HepG2 (cell line): ENCODE measurements at regions not wholly inside any gene's neighbourhood (a gene's known extent, or its start where the extent isn't known, plus 50 kb on each side); places are given as distances from the start of the nearest gene placed in this dataset.

Experiments used
- ATAC-seq: fragments of 200-7000 bp; cut with Tn5 transposase; 3 replicates; pipeline ENCODE4 v1.9.1; 2020; ENCODE audit warnings: mild to moderate bottlenecking, moderate library complexity
- BruUV-seq: library from RNA; stranded (reverse); fragments of 400-500 nt; replicated peaks from 2 replicates; lab custom pipeline; 2021; lab: Mats Ljungman, UMichigan
- CTCF ChIA-PET: fragments of 300-600 bp; formaldehyde crosslinking; extraction: SDS; loops from one replicate; lab custom pipeline; 2021; ENCODE audit warnings: low total read pairs, inconsistent platforms, low intra/inter-chr PET ratio; lab: Yijun Ruan, JAX
- POLR2A ChIA-PET: fragments of 350-600 bp; sonication (Branson Sonifier 250); formaldehyde crosslinking; loops from one replicate; lab custom pipeline; 2020; ENCODE audit warnings: antibody characterized with exemption, inconsistent platforms; lab: Yijun Ruan, JAX
- DNase-seq: peaks from one replicate; pipeline ENCODE4 v3.0.0-alpha.2; 2015; ENCODE audit warnings: low spot score
- FAIRE-seq: peaks from 3 replicates; lab custom pipeline; 2011; peaks lifted over from hg19 to GRCh38; lab: Jason Lieb, UNC
- H2AFZ ChIP-seq: one replicate; pipeline ENCODE4 v1.6.1; 2011; ENCODE audit warnings: low read length, inconsistent platforms
- H3K27ac ChIP-seq: fragments of 300-600 bp; 3 replicates; pipeline ENCODE4 v1.8.0; 2011; ENCODE audit warnings: mixed run types, mild to moderate bottlenecking, mixed read lengths, low read length, inconsistent platforms; ENCODE audit not compliant: insufficient read depth; ENCODE audit errors: extremely low read length
- H3K27me3 ChIP-seq, 2 experiments: fragments of 200-600 bp in 1 of 2; 2 replicates in 1 of 2; 3 replicates in 1 of 2; pipeline versions ENCODE4 v1.6.0 to v1.8.0; 2011; ENCODE audit warnings: low read length in 2 of 2, mild to moderate bottlenecking in 2 of 2, moderate library complexity in 2 of 2, inconsistent platforms in 1 of 2; ENCODE audit not compliant: insufficient read depth in 2 of 2, control insufficient read depth in 1 of 2
- H3K36me3 ChIP-seq, 2 experiments: fragments of 200-600 bp in 1 of 2; replicated peaks in 1 of 2; 2 replicates in 1 of 2; 3 replicates in 1 of 2; pipeline versions ENCODE4 v1.5.1 to v1.8.0; 2011; ENCODE audit warnings: low read length in 2 of 2, inconsistent platforms in 1 of 2; ENCODE audit not compliant: insufficient read depth in 2 of 2, control insufficient read depth in 1 of 2
- H3K4me1 ChIP-seq: 2 replicates; pipeline ENCODE4 v1.5.1; 2012; ENCODE audit warnings: low read length, inconsistent platforms; ENCODE audit not compliant: insufficient read depth
- H3K4me2 ChIP-seq: 2 replicates; pipeline ENCODE4 v1.6.0; 2011; ENCODE audit warnings: low read depth, low read length, inconsistent platforms
- H3K4me3 ChIP-seq, 3 experiments: fragments of 200-600 bp in 1 of 3; sonication (generic), shearing (Covaris generic) in 1 of 3; replicated peaks in 1 of 3; 2 replicates each; pipeline ENCODE4 v1.5.1; 2011 to 2016; ENCODE audit warnings: low read length in 3 of 3, inconsistent platforms in 2 of 3, low read depth in 2 of 3, mild to moderate bottlenecking in 2 of 3, control low read depth in 1 of 3, mixed read lengths in 1 of 3; ENCODE audit not compliant: insufficient read depth in 1 of 3
- H3K79me2 ChIP-seq: one replicate; pipeline ENCODE4 v1.6.1; 2011; ENCODE audit warnings: low read length, inconsistent platforms; ENCODE audit not compliant: insufficient read depth
- H3K9ac ChIP-seq: 2 replicates; pipeline ENCODE4 v1.6.0; 2011; ENCODE audit warnings: mild to moderate bottlenecking, low read depth, low read length, inconsistent platforms; ENCODE audit not compliant: insufficient read depth
- H3K9me3 ChIP-seq: 2 replicates; pipeline ENCODE4 v1.5.1; 2012; ENCODE audit warnings: mild to moderate bottlenecking, low read length
- H4K20me1 ChIP-seq: 2 replicates; pipeline ENCODE4 v1.6.0; 2011; ENCODE audit warnings: inconsistent platforms, mild to moderate bottlenecking, low read length, moderate library complexity; ENCODE audit not compliant: insufficient read depth
- ATF7 ChIP-seq, 2 experiments: fragments of 450-650 bp in 1 of 2; sonication (generic) in 1 of 2; formaldehyde crosslinking in 1 of 2; IDR thresholded peaks; 2 replicates each; pipeline versions ENCODE4 v1.4.0 to v1.6.1; 2016 to 2020; ENCODE audit warnings: antibody characterized with exemption in 1 of 2, mild to moderate bottlenecking in 1 of 2, missing genetic modification reagents in 1 of 2
- CBX5 ChIP-seq: sonication (generic); formaldehyde crosslinking; IDR thresholded peaks from 2 replicates; pipeline ENCODE4 v1.4.0; 2020; ENCODE audit warnings: missing genetic modification reagents, borderline replicate concordance
- CEBPB ChIP-seq: IDR thresholded peaks from 2 replicates; pipeline ENCODE4 v1.6.1; 2011; ENCODE audit warnings: low read depth, low read length, improper control_type of control experiment, borderline replicate concordance
- ELF1 ChIP-seq: sonication (generic); formaldehyde crosslinking; IDR thresholded peaks from 2 replicates; pipeline ENCODE4 v1.4.0; 2020; ENCODE audit warnings: missing genetic modification reagents
- MAFG ChIP-seq: sonication (generic); formaldehyde crosslinking; IDR thresholded peaks from 2 replicates; pipeline ENCODE4 v1.5.1; 2020; ENCODE audit warnings: mild to moderate bottlenecking, missing genetic modification reagents
- MAFK ChIP-seq, 2 experiments: IDR thresholded peaks in 1 of 2; conservative IDR thresholded peaks in 1 of 2; 2 replicates each; pipeline ENCODE4 v1.6.1; 2011; ENCODE audit warnings: improper control_type of control experiment in 2 of 2, low read length in 2 of 2
- NRL ChIP-seq: sonication (generic); formaldehyde crosslinking; IDR thresholded peaks from 2 replicates; pipeline ENCODE4 v1.5.0; 2020; ENCODE audit warnings: missing genetic modification reagents, mild to moderate bottlenecking, moderate library complexity, borderline replicate concordance
- SIN3A ChIP-seq: IDR thresholded peaks from 2 replicates; pipeline ENCODE4 v1.6.1; 2011; ENCODE audit warnings: low read depth, mild to moderate bottlenecking, control low read depth, low read length, borderline replicate concordance
- SOX13 ChIP-seq, 3 experiments: fragments of 450-650 bp in 1 of 3; sonication (generic) in 1 of 3; formaldehyde crosslinking in 1 of 3; IDR thresholded peaks in 2 of 3; conservative IDR thresholded peaks in 1 of 3; 2 replicates each; pipeline versions ENCODE4 v1.5.0 to v1.6.1; 2016 to 2020; ENCODE audit warnings: antibody characterized with exemption in 1 of 3, mild to moderate bottlenecking in 1 of 3, missing compliant biosample characterization in 1 of 3, missing genetic modification reagents in 1 of 3, moderate library complexity in 1 of 3
- SRF ChIP-seq: IDR thresholded peaks from 2 replicates; pipeline ENCODE4 v1.6.1; 2011; ENCODE audit warnings: mild to moderate bottlenecking, low read depth, low read length, moderate library complexity
- TCF12 ChIP-seq, 2 experiments: fragments of 450-650 bp in 1 of 2; sonication (generic) in 1 of 2; formaldehyde crosslinking in 1 of 2; IDR thresholded peaks; 2 replicates each; pipeline versions ENCODE4 v1.6.1 to v1.8.0; 2017 to 2022; ENCODE audit warnings: antibody characterized with exemption in 1 of 2, mild to moderate bottlenecking in 1 of 2, missing genetic modification reagents in 1 of 2, moderate library complexity in 1 of 2
- ZNF660 ChIP-seq: sonication (generic); formaldehyde crosslinking; IDR thresholded peaks from 2 replicates; pipeline ENCODE4 v1.5.1; 2020; ENCODE audit warnings: mild to moderate bottlenecking, low read depth, missing genetic modification reagents, borderline replicate concordance
- ZNF773 ChIP-seq: sonication (generic); formaldehyde crosslinking; IDR thresholded peaks from 2 replicates; pipeline ENCODE4 v1.4.0; 2020; ENCODE audit warnings: missing genetic modification reagents, borderline replicate concordance
- WGBS: methylation state at CpG from one replicate; pipeline ENCODE4 v1.1.6; 2017; ENCODE audit warnings: low lambda C conversion rate; 5-methylcytosine and 5-hydroxymethylcytosine counted together
- in situ Hi-C: cut with HindIII; loops from 2 replicates; pipeline ENCODE4 v1.10.0; 2017; ENCODE audit warnings: low pct_unique_long_range_greater_than_20kb; ENCODE audit not compliant: extremely low pct_ligation_motif_present
- intact Hi-C: fragments of 100-400 bp; cut with micrococcal nuclease; formaldehyde crosslinking; loops from one replicate; pipeline ENCODE4 v1.10.0; 2022; ENCODE audit not compliant: unreplicated experiment
- TF ChIP-seq, protein P1 (sequence below): fragments of 450-650 bp; IDR thresholded peaks from 2 replicates; pipeline ENCODE4 v1.6.1; 2017

DNA sequence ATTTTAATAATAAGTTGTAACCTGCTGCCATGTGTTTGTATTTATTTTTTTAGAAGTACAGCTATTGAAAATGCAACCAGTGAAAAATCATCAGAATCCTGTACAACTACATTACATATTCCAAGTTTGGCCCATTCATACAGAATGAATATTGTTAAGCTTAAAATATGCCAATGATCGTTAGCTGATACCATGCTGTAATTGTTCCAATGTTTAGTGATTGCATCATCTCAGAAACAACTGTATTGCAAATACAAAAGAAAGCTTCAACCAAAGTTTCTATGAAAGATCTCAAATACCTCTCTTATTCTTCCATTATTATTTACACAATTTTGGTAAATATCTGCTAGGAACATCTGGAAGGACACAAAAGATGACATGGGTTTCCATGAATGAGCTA is 51.6 kb upstream of the ALCAM start:
- in situ Hi-C loops = no loop called here
- ChIA-PET CTCF (no interaction called here), POLR2A (no interaction called here)
- no peaks in the 10 kb centered on the region for H3K9me3 ChIP-seq
- intact Hi-C loops = no loop called here
- H3K4me3 ChIP-seq = no peak overlapping the region
- BruUV-seq = no TSS peak
- DNase-seq (no peak), ATAC-seq (no peak), FAIRE-seq (no peak)
- TF ChIP-seq NRL (CRISPR knock-in tag) (no peak), TCF12 (IDR thresholded peaks at IDR 0.05) (no peak), TCF12 (CRISPR knock-in tag; IDR thresholded peaks at IDR 0.05) (no peak), SOX13 (IDR thresholded peaks at IDR 0.05) (no peak), SOX13 (CRISPR knock-in tag; conservative IDR thresholded peaks at IDR 0.05 in 1 of 2, IDR thresholded peaks at IDR 0.05 in 1 of 2) (no peak), ATF7 (IDR thresholded peaks at IDR 0.05) (peak; percentile 22; the same call in 1 of the 2 replicates), ATF7 (CRISPR knock-in tag; IDR thresholded peaks at IDR 0.05) (no peak), CEBPB (peak; percentile 58; the same call in 1 of the 2 replicates), SRF (no peak), MAFK (conservative IDR thresholded peaks at IDR 0.05 in 1 of 2, IDR thresholded peaks at IDR 0.05 in 1 of 2; ENCODE audit: low read length in 2 of 2) (no peak)
- WGBS = 0% methylated on average over 1 of the region's 1 CpG
- no peaks in the 10 kb centered on the region for H4K20me1 ChIP-seq
- no peak overlapping the region for H3K9ac ChIP-seq
- no peaks in the 10 kb centered on the region for H3K4me1 ChIP-seq
- no peak overlapping the region for H3K4me2 ChIP-seq
- H2AFZ ChIP-seq = no peak overlapping the region
- H3K27me3 ChIP-seq = no peaks in the 10 kb centered on the region
- no peaks in the 10 kb centered on the region for H3K36me3 ChIP-seq
- H3K27ac ChIP-seq = no peak overlapping the region
- no peaks in the 10 kb centered on the region for H3K79me2 ChIP-seq

DNA sequence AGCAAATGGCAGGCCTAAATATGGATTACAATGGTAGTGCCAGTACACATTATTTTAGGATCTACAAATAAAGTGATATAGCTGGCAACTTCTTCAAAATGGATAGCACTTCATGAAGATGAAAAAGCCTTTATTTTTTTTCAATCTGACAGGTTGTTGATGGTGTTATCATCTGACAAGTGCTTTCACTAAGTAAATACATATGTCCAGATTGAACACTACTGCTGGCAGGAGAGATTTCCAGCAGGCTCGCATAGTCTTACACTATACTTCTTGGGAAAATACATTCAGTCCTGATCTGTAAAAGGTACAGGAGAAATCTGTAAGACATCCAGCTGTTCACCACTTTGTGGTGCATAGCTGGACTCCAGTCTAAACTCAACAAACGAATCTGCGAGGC is 50.9 kb upstream of the ALCAM start:
- ChIA-PET POLR2A (no interaction called here), CTCF (no interaction called here)
- H3K79me2 ChIP-seq = no peaks in the 10 kb centered on the region
- no peaks in the 10 kb centered on the region for H4K20me1 ChIP-seq
- H3K36me3 ChIP-seq = no peaks in the 10 kb centered on the region
- DNase-seq (no peak), FAIRE-seq (no peak), ATAC-seq (no peak)
- no peak overlapping the region for H2AFZ ChIP-seq
- H3K4me2 ChIP-seq = no peak overlapping the region
- WGBS = 19% methylated on average over 3 of the region's 3 CpGs
- no peak overlapping the region for H3K9ac ChIP-seq
- H3K4me1 ChIP-seq = no peaks in the 10 kb centered on the region
- BruUV-seq = no TSS peak
- intact Hi-C loops (no loop called here), in situ Hi-C loops (no loop called here)
- H3K9me3 ChIP-seq = no peaks in the 10 kb centered on the region
- H3K27ac ChIP-seq = no peak overlapping the region
- no peaks in the 10 kb centered on the region for H3K27me3 ChIP-seq
- H3K4me3 ChIP-seq = no peak overlapping the region
- TF ChIP-seq CBX5 (CRISPR knock-in tag) (no peak), ZNF660 (CRISPR knock-in tag) (no peak), MAFG (CRISPR knock-in tag) (no peak), SIN3A (no peak), ELF1 (CRISPR knock-in tag) (no peak), ZNF773 (CRISPR knock-in tag) (no peak)
- TF ChIP-seq, protein P1, sequence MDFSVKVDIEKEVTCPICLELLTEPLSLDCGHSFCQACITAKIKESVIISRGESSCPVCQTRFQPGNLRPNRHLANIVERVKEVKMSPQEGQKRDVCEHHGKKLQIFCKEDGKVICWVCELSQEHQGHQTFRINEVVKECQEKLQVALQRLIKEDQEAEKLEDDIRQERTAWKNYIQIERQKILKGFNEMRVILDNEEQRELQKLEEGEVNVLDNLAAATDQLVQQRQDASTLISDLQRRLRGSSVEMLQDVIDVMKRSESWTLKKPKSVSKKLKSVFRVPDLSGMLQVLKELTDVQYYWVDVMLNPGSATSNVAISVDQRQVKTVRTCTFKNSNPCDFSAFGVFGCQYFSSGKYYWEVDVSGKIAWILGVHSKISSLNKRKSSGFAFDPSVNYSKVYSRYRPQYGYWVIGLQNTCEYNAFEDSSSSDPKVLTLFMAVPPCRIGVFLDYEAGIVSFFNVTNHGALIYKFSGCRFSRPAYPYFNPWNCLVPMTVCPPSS = no peak
